Fibroblast of lung (primary cell): ENCODE measurements at regions not wholly inside any gene's neighbourhood (a gene's known extent, or its start where the extent isn't known, plus 50 kb on each side); places are given as distances from the start of the nearest gene placed in this dataset.

Source experiments
- DNase-seq, 2 donors: peaks; one replicate each; pipeline versions ENCODE4 v3.0.0 to v3.0.0-alpha.2; 2010; ENCODE audit warnings: low read depth in 2 of 2
- H2AFZ ChIP-seq: 2 replicates; pipeline ENCODE4 v1.5.1; 2012; ENCODE audit warnings: low read length, control low read depth, inconsistent platforms
- H3K27ac ChIP-seq: 2 replicates; pipeline ENCODE4 v1.5.1; 2011; ENCODE audit warnings: low read length, control low read depth; ENCODE audit not compliant: insufficient read depth
- H3K27me3 ChIP-seq: 2 replicates; pipeline ENCODE4 v1.5.1; 2011; ENCODE audit warnings: mild to moderate bottlenecking, low read length; ENCODE audit not compliant: control insufficient read depth, insufficient read depth
- H3K36me3 ChIP-seq: 2 replicates; pipeline ENCODE4 v1.5.1; 2011; ENCODE audit warnings: low read length; ENCODE audit not compliant: control insufficient read depth, insufficient read depth
- H3K4me1 ChIP-seq: 2 replicates; pipeline ENCODE4 v1.5.1; 2011; ENCODE audit warnings: low read length; ENCODE audit not compliant: control insufficient read depth, insufficient read depth; ENCODE audit errors: extremely low read depth
- H3K4me2 ChIP-seq: 2 replicates; pipeline ENCODE4 v1.5.1; 2011; ENCODE audit warnings: low read length, control low read depth; ENCODE audit not compliant: insufficient read depth; ENCODE audit errors: extremely low read depth
- H3K4me3 ChIP-seq, 4 experiments: fragments of 200-600 bp in 1 of 4; sonication (generic) in 1 of 4; replicated peaks in 1 of 4; 2 replicates each; pipeline ENCODE4 v1.5.1; 2011 to 2016; ENCODE audit warnings: low read length in 4 of 4, low read depth in 3 of 4, mild to moderate bottlenecking in 3 of 4, control low read depth in 2 of 4, inconsistent platforms in 1 of 4, mixed read lengths in 1 of 4; ENCODE audit not compliant: insufficient read depth in 1 of 4; ENCODE audit errors: control extremely low read depth in 1 of 4
- H3K79me2 ChIP-seq: 2 replicates; pipeline ENCODE4 v1.5.1; 2012; ENCODE audit warnings: mild to moderate bottlenecking, low read length, inconsistent platforms; ENCODE audit not compliant: control insufficient read depth, insufficient read depth
- H3K9ac ChIP-seq: 2 replicates; pipeline ENCODE4 v1.5.1; 2011; ENCODE audit warnings: mild to moderate bottlenecking, low read length, control low read depth; ENCODE audit not compliant: insufficient read depth
- H3K9me3 ChIP-seq: 2 replicates; pipeline ENCODE4 v1.5.1; 2012; ENCODE audit warnings: low read depth, low read length; ENCODE audit not compliant: control insufficient read depth, insufficient read depth
- H4K20me1 ChIP-seq: 2 replicates; pipeline ENCODE4 v1.5.1; 2011; ENCODE audit warnings: low read length; ENCODE audit not compliant: control insufficient read depth, insufficient read depth; ENCODE audit errors: extremely low read depth
- CTCF ChIP-seq, 2 donors: IDR thresholded peaks in 1 of 2; conservative IDR thresholded peaks in 1 of 2; 1 replicate in 1 of 2; 2 replicates in 1 of 2; pipeline ENCODE4 v1.5.1; 2011 to 2012; ENCODE audit warnings: low read length in 2 of 2, control low read depth in 1 of 2, inconsistent platforms in 1 of 2, low read depth in 1 of 2, mild to moderate bottlenecking in 1 of 2
- EZH2 ChIP-seq: IDR thresholded peaks from 2 replicates; pipeline ENCODE4 v1.5.1; 2012; ENCODE audit warnings: low read length, control low read depth, mild to moderate bottlenecking; ENCODE audit errors: missing control alignments

GRCh38 chr19:30207357-30207756, 164.8 kb upstream of the ZNF536 start:
- no peak for TF ChIP-seq CTCF (conservative IDR thresholded peaks at IDR 0.05 in 1 of 2, IDR thresholded peaks at IDR 0.05 in 1 of 2; ENCODE audit: low read depth in 1 of 2, low read length in 2 of 2)
- TF ChIP-seq EZH2 = no peak
- Histone ChIP-seq H3K4me1 (no peaks in the 10 kb centered on the region), H4K20me1 (no peaks in the 10 kb centered on the region), H3K79me2 (no peaks in the 10 kb centered on the region), H3K4me3 (no peak overlapping the region), H3K27me3 (no peaks in the 10 kb centered on the region), H3K36me3 (no peaks in the 10 kb centered on the region), H3K9me3 (no peaks in the 10 kb centered on the region), H3K27ac (no peak overlapping the region), H2AFZ (no peak overlapping the region), H3K9ac (no peak overlapping the region), H3K4me2 (no peak overlapping the region)
- DNase-seq = no peak

GRCh38 chr19:30208436-30209060, 163.6 kb upstream of the ZNF536 start:
- no peak overlapping the region for H3K4me3 ChIP-seq
- DNase-seq = no peak
- H3K79me2 ChIP-seq = no peaks in the 10 kb centered on the region
- H3K27ac ChIP-seq = no peak overlapping the region
- no peak overlapping the region for H3K9ac ChIP-seq
- no peak overlapping the region for H2AFZ ChIP-seq
- H4K20me1 ChIP-seq = no peaks in the 10 kb centered on the region
- TF ChIP-seq EZH2 = no peak
- TF ChIP-seq CTCF (conservative IDR thresholded peaks at IDR 0.05 in 1 of 2, IDR thresholded peaks at IDR 0.05 in 1 of 2; ENCODE audit: low read depth in 1 of 2, low read length in 2 of 2) = no peak
- no peaks in the 10 kb centered on the region for H3K36me3 ChIP-seq
- no peak overlapping the region for H3K4me2 ChIP-seq
- no peaks in the 10 kb centered on the region for H3K27me3 ChIP-seq
- no peaks in the 10 kb centered on the region for H3K4me1 ChIP-seq
- H3K9me3 ChIP-seq = no peaks in the 10 kb centered on the region

- Histone ChIP-seq H3K36me3 (no peaks in the 10 kb centered on the region), H3K9ac (no peak overlapping the region), H3K4me2 (no peak overlapping the region), H3K9me3 (no peaks in the 10 kb centered on the region), H4K20me1 (no peaks in the 10 kb centered on the region), H3K79me2 (no peaks in the 10 kb centered on the region), H2AFZ (no peak overlapping the region), H3K27ac (no peak overlapping the region), H3K4me3 (no peak overlapping the region), H3K27me3 (no peaks in the 10 kb centered on the region), H3K4me1 (no peaks in the 10 kb centered on the region)
- no peak for TF ChIP-seq EZH2
- no peak for TF ChIP-seq CTCF (conservative IDR thresholded peaks at IDR 0.05 in 1 of 2, IDR thresholded peaks at IDR 0.05 in 1 of 2; ENCODE audit: low read depth in 1 of 2, low read length in 2 of 2)
- no peak for DNase-seq
Observed at GRCh38 chr19:30209617-30210600, 162.3 kb upstream of the ZNF536 start.
